DMS79 treated with DMSO at 0.1 percent for 48 hours (cell line): ENCODE measurements at regions not wholly inside any gene's neighbourhood (a gene's known extent, or its start where the extent isn't known, plus 50 kb on each side); places are given as distances from the start of the nearest gene placed in this dataset.
"Not testable (repeated sequence)": the region's sequence is repeated elsewhere in the genome, so short reads cannot be mapped to it uniquely, and the experiment has no call there.

Source experiments
- DNase-seq: peaks from one replicate; lab custom pipeline; 2025; lab: John Stamatoyannopoulos, UW

- DNase-seq, result no peak
Observed at GRCh38 chr1:185401019-185401418, 84.0 kb upstream of the IVNS1ABP start.

- no peak for DNase-seq
Observed at GRCh38 chr1:185400052-185400451, 83.0 kb upstream of the IVNS1ABP start.

DNA sequence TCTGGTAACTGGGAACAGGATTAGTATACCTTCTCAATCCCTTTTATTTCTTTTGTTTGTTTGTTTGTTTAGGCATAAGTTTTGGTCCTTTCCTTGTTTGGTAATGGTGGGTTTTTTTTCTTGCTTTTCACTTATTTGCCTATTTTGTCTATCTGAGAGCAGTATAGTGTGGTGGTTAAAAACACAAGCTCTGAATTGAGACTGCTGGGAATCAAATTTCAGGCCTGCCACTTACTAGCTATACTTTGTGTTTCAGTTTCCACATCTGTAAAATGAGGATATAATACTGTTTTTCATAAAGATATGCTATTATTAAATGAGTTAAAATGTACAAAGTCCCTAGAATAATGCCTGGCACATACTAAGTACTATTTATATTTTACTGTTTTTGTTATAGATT, 81.6 kb upstream of the IVNS1ABP start:
- no peak for DNase-seq

GRCh38 chr1:185398022-185398421, 81.0 kb upstream of the IVNS1ABP start:
- DNase-seq, result no peak

DNA sequence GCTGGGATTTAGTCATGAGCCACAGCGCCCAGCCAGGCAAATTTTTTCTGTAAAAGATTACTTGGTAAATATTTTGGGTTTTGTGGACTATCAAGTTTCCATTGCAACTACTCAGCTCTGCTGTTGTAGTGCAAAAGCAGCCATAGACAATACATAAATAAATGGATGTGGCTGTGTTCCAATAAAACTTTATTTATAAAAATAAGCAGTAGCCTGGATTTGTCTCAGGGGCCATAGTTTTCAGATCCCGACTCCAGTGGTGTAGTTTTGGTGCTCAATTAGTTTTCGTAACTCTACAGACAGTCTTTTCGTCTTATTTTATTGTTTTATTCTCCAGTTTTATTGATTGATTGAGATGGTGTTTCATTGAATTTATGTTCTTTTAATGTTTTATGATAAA, 80.1 kb upstream of the IVNS1ABP start:
- no peak for DNase-seq

DNA sequence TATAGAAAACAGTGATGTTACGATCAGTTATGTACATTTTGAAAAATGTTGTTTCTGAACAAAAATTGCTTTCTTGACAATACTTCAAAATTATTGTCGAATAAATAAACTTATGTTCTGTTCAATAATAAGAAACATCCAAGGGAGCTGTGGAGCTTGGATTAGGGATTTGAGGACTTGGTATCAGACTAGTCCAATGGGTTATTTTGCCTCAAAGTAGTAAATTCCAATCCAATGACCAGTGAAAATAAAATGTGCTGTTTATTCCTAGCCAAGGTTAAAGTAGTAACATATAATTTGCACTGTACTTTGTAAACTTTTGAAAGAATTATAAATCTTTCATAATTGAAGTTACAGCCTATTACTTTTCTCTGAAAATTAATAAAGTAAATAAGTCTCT, 79.1 kb upstream of the IVNS1ABP start:
- DNase-seq, result no peak

DNA sequence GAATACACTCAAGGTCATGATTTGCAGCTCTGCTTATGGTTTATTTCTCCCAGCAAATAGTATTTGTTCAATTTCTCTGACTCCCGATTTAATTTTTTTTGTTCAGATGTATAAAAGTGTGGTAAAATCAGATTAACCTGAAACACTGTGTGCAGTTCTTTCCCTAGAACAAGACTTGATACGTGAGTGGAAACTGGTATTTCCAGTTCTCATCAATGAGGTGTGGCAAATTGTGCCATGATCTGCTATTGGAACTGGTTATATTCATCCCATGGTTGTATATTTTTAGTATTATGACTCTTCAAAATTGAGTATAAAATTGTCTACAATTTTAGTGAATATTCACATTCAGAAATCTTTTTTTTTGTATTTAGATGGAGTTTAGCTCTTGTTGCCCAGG, 76.8 kb upstream of the IVNS1ABP start:
- no peak for DNase-seq

- DNase-seq, result no peak
Observed at GRCh38 chr1:185393205-185393604, 76.2 kb upstream of the IVNS1ABP start.

DNA sequence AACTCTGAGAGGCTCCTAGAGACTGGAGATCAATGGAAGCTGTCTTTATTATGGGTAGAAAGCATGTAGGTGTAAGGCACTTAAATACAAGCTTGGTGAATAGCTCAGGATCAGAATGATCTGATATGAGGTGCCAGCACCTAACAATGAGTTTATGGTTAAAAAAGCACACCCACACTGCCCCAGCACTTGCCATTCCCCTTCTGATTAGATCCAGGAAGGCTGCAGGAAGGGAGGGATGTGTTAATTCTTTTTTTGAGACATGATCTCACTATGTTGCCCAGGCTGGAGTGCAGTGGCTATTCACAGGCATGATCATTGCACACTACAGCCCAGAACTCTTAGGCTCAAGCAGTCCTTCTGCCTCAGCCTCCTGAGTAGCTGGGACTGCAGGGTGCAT, 71.8 kb upstream of the IVNS1ABP start:
- no peak for DNase-seq

- DNase-seq, result no peak
Observed at GRCh38 chr1:185388346-185388745, 71.3 kb upstream of the IVNS1ABP start.

GRCh38 chr1:185385991-185386390, 68.9 kb upstream of the IVNS1ABP start:
- DNase-seq, result no peak

- DNase-seq, result not testable (repeated sequence)
Observed at GRCh38 chr1:185383805-185384204, 66.8 kb upstream of the IVNS1ABP start.

GRCh38 chr1:185377831-185378230, 60.8 kb upstream of the IVNS1ABP start:
- DNase-seq, result no peak

GRCh38 chr1:185376840-185377635, 60.0 kb upstream of the IVNS1ABP start:
- no peak for DNase-seq

- no peak for DNase-seq
Observed at GRCh38 chr1:185376288-185376687, 59.2 kb upstream of the IVNS1ABP start.

DNA sequence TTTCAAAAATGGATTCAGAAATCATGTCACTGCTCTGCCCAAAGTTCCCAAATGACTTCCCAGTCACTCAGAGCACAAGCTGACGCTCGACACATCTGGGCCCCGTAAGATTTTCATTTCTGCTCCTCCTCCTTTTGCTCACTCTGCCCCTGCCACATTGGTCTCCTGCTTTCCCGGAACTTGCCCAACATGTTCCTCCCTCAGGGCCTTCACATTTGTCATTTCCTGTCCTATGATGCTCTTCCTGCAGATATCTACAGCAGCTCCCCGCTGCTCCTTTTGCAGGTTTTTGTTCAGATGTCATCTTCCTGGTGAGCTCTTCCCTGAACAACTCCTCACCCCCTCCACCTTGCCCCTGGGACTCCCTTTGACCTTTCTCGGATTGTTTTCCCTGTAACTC, 58.5 kb upstream of the IVNS1ABP start:
- no peak for DNase-seq

DNA sequence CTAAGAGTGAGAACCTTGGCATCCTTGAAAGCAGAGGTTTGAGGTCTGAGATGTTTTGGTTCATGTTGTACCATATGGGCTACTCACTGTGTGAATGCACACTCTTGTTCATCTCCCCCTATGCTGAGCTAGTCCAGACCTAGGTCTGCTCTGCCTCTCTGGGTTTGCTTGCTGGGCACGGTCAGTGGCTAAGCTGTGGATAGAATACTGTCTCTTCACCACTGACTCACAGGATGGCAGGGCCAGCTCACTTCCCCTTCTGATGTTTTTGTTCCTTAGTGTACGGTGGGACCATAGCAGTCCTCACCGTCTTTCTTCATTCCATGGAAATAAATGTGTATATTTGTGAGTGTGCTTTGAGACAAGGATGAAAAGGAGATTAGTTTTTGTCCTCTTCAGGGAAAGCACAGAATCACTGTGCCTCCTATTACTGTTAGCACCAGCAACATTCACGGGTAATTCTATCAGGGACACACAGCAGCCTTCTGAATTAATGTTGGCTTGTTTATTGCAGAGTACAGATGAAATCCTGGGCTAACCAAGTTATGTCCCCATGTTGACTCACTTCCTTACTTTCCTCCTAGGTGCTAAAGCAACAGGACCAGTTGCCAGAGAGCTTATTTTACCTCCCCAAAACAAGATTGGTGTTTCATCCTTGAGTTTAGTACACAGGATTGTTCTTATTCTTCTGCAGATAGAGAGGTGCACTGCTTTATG, 56.9 kb upstream of the IVNS1ABP start:
- no peak for DNase-seq

- DNase-seq, result no peak
Observed at GRCh38 chr1:185369786-185370185, 52.7 kb upstream of the IVNS1ABP start.

DNA sequence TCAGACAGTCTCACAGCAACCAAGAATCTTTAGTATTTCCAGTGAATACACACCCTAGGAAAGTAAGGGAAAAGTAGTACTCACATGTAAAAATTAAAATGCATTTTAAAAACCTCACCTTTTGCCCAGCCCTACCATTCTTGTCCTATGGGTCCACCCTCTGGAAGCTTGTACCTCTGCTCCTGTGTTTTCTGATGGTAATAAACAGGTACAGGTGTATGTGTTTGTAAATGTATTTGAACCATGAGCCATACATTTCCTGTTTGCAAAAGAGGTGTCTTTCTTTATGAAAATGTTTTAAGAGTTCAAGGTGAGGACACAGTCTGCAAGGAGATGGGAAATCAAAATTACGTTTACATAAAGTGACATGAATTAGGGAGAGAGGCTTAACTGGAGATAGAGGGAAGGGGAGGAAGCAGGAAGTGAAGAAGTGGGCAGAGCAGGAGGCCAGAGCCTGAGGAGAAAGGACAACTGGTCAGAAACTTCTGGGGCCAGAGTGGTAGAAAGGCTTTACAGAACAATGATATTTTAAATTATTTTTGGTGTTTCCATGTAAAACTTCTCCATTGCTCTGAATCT, 52.0 kb upstream of the IVNS1ABP start:
- DNase-seq, result no peak

GRCh38 chr1:185368313-185368855, 51.3 kb upstream of the IVNS1ABP start:
- no peak for DNase-seq

GRCh38 chr1:185367218-185367617, 50.2 kb upstream of the IVNS1ABP start:
- no peak for DNase-seq
